ENCODE measurements at regions not wholly inside any gene's neighbourhood (a gene's known extent, or its start where the extent isn't known, plus 50 kb on each side); places are given as distances from the start of the nearest gene placed in this dataset.
"Not testable (repeated sequence)": the region's sequence is repeated elsewhere in the genome, so short reads cannot be mapped to it uniquely, and the experiment has no call there.

DNA sequence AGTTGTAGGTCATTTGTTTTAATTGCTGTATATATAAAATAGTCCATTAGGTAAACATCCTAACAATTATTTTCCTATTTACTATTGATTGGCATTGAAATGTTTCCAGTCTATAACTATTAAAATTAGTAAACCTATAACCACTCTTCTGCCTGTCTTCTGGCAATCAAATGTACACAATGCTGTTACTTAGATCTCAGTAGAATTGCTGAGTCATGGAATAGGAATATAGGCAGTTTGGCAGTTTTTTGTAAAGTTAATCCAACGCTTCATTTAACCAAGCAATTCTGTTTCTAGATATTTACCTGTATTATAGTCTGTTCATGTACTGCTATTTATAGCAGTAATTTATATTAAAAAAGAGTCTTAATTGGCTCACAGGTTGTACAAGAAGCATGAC lies 518.1 kb downstream of the DCDC2C start:
- DNase-seq (ENCODE audit: insufficient read length, low spot score) = no peak
- FAIRE-seq = no peak

DNA sequence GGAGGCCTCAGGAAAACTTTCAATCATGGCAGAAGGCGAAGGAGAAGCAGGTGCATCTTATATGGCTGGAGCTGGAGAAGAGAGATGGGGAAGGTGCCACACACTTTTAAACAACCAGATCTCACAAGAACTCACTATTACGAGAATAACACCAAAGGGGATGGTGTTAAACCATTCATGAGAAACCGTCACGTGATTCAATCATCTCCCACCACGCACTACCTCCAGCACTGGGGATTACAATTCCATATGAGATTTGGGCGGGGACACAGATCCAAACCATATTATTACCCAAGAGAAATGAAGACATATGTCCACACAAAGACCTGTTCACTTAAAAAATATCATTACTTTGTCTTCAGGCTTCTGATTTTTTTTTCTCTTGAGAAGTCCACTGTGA lies 518.5 kb downstream of the DCDC2C start:
- no peak for FAIRE-seq
- no peak for DNase-seq (ENCODE audit: insufficient read length, low spot score)

DNA sequence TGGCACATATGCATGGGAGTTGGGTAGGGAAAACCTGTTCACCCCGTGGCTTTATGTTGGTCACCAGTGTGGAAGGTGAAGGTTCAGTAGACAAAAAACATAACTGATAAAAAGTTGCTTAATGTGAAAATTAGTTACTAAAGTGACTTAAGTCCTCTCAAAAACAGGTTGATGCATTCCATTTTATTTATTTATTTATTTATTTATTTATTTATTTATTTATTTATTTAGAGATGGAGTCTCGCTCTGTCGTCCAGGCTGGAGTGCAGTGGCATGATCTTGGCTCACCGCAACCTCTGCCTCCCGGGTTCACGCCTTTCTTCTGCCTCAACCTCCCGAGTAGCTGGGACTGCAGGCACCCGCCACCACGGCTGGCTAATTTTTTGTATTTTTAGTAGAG lies 541.0 kb downstream of the DCDC2C start:
- DNase-seq (ENCODE audit: insufficient read length, low spot score); FAIRE-seq: not testable (repeated sequence)

DNA sequence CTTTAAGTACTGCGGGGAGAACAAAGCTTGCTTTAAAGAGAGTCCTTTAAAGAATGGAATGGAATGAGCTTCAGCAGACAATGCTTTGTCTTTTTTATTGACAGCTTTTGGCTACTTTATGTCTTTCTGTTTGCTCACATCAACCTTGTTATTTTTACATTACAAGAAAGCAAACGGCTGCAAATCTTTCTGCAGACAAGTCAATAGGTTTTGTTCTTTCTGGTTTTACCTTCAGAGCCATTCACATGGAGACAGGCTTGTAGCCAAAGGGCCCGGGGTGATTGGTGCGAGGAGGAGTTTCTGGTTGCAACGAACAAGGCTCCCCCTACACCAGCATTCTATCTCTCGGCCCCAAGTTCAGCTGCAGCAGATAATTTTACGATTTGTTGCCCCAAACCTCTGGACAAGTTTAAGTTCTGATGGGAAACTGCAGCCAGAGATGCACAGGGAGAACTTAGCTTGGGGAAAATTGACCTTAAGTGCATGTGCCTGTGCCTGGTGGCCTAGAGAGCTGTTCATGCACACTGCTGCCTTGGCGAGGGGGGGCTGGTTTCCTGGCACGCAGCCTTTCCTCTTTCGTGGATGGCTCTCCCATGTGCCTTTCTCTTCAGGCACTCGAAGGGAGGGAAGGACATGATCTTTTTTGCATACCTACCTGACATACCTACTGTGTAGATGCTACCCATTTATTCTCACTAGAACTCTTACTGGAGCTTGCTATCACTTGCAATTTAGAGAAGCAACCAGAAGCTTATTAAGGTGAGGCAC lies 543.2 kb downstream of the DCDC2C start:
- DNase-seq (ENCODE audit: insufficient read length, low spot score) (no peak), FAIRE-seq (no peak)

DNA sequence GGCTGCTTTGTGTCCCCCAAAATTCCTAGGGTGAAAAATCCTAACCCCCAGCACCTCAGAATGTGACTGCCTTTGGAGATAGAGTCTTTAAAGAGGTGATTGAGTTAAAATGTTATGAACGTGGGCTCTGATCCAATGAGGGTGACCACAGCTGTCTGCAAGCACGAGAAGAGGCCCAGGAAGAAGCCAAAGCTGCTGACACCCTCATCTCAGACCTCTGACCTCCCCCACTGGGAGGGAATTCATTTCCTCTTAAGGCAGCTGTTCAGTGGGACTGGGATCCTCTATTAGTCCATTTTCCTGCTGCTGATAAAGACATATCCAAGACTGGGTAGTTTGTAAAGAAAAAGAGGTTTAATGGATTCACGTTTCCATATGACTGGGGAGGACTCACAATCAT lies 544.4 kb downstream of the DCDC2C start:
- no peak for DNase-seq (ENCODE audit: insufficient read length, low spot score)
- FAIRE-seq = no peak

DNA sequence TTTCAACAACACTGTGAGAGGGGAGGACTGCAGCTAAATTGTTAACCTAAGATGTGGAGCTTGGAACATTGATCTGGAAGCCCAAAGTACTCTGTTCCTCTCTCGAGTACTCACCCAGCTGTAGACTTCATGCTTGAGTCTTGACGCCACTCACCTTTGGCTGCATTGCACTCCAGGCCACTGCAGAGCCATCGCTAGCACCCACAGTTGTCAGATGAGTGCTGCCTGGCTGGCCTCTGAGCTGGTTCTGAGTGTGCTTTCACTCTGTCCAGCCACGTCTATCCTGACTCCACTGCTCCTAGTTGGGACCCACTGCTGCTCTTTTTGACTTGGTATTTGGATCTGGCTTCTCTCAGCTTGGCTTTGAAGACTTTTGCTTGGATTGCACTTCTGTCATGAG lies 552.1 kb downstream of the DCDC2C start:
- DNase-seq (ENCODE audit: insufficient read length, low spot score) = no peak
- no peak for FAIRE-seq

DNA sequence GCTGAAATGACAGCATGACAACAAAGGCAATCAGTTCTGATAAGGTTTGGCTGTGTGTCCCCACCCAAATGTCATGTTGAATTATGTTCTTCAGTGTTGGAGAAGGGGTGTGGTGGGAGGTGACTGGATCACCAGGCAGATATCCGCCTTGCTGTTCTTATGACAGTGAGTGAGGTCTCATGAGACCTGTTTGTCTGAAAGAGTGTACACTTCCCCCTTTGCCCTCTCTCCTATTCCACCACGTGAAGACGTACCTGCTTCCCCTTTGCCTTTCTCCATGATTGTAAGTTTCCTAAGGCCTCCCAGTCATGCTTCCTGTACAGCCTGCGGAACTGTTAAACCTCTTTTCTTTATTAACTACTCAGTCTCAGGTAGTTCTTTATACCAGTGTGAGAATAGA lies 553.0 kb downstream of the DCDC2C start:
- no peak for DNase-seq (ENCODE audit: insufficient read length, low spot score)
- no peak for FAIRE-seq

DNA sequence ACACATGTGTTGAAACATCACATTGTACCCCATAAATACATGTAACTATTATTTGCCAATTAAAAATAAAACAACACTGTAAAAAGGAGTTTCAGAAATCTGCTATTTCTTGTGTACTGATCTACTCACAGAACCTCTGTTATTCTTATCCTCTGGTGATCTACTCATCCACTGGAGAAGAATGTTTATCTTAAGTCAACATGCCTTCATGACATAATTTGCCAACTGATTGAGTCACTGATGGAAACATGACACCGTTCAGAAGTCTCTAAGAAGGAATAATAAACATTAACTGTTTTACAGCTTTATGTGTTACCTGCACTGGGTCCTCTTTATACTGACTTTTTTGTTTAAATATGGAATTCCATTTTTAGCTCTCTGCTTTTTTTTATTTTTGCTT lies 555.2 kb downstream of the DCDC2C start:
- DNase-seq (ENCODE audit: insufficient read length, low spot score) (no peak), FAIRE-seq (no peak)

DNA sequence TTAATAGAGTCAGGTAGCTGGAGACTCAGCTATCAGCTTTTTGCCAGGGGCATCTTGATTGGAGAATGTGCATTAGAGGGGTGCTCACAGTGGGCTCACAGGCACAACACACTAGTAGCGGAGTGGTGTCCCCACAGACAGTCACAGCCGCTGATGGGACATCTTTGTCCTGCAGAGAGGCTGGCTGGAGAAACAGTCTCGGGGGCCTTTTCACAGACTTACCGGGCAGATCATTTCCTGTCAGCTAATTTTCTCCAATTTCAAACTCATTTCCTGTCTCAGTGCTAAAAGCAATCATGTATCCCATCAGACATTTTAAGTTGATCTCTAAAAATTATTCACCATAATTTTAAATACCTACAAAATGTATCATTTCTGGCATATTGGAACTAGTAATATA lies 562.6 kb downstream of the DCDC2C start:
- FAIRE-seq (no peak), DNase-seq (ENCODE audit: insufficient read length, low spot score) (no peak)

DNA sequence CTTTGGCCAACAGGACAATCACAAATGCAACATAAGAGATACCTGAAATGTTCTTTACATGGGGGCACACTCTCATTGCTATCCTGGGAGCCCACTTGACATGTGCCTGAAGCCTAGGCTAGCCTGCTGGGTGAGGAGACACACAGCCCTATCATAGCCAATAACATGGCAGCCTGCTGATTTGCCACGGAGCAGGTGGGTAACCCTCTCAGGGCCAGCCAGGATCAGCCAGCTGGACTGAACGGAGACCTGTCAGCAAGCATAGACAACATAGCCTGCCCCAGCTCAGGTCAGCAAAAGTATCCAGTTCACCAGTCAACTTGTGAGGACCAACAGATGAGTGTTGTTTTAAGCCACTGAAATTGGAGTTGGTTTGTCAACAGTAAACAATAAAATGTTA lies 566.5 kb downstream of the DCDC2C start:
- FAIRE-seq (peak; percentile 79), DNase-seq (ENCODE audit: insufficient read length, low spot score) (no peak)

DNA sequence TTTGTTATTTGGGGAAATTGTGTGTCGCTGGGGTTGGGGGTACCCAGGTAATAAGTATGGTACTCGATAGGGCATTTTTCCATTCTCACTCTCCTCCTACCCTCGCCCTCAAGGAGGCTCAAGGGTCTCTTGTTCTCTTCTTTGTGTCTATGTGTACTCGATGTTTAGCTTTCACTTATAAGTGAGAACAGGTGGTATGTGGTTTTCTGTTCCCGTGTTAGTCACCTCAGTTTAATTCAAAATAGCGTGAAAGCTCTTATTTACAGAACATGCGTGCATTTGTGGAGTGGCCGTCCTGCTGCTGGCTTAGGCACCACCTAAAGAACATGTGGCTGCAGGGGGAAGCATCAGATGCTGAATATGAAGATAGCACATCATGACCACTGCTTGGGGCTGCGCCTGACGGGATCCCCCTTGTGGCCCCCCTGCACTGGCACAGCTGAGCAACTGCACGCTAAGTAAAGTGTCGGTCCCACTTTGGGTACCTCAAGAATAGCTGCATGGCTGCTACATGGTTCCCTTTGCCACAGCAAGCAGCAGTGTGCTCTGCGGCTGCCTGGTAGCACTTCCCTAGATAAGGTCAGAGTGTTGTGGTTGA lies 569.0 kb downstream of the DCDC2C start:
- DNase-seq (ENCODE audit: insufficient read length, low spot score) (no peak), FAIRE-seq (no peak)

DNA sequence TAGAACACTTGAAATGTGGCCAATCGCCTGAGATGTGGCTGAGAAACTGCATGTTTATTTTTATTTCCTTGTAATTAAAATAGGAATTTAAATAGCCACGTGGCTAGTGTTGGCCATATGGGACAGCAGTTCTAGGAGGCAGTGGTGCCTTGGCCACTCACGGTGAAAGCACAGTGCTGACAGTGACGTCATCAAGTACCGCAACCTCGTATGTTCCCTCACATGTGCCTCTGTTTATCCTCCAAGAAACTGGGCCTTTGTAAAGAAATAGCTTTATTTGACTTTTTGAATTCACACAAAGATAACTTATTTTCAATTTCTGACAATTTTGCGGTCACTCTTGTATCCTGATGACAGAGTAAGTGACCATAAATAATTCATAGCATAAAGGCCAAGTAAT lies 575.0 kb downstream of the DCDC2C start:
- FAIRE-seq (no peak), DNase-seq (ENCODE audit: insufficient read length, low spot score) (no peak)

DNA sequence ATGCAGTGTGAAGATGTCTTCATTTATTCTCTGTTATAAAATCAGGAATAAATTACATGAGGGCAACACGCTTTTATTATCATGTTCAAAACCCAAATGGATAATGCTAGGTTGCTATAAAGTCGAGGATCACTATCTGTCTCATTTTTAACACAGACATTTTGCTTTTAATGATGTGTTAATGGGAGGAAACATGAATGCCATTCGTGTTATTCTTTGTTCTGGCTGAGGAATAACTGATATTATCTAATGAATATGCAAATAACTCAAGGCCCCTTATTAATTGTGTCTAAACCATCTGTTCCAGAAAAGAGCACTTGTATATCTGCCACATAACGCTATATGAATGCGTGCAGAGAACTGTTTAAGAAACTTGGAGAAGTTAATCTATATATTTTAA lies 576.1 kb downstream of the DCDC2C start:
- DNase-seq (ENCODE audit: insufficient read length, low spot score) (no peak), FAIRE-seq (no peak)

DNA sequence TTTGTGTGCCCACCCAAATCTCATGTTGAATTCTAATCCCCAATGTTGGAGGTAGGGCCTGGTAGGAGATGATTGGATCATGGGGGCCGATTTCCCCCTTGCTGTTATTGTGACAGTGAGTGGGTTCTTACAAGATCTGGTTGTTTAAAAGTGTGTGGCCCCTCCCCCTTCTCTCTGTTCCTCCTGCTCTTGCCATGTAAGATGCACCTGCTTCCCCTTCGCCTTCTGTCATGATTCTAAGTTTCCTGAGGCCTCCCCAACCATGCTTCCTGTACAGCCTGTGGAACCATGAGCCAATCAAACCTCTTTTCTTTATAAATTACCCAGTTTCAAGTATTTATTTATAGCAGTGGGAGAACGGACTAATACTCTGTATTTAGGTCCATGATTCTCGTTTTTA lies 588.1 kb downstream of the DCDC2C start:
- FAIRE-seq (no peak), DNase-seq (ENCODE audit: insufficient read length, low spot score) (no peak)

DNA sequence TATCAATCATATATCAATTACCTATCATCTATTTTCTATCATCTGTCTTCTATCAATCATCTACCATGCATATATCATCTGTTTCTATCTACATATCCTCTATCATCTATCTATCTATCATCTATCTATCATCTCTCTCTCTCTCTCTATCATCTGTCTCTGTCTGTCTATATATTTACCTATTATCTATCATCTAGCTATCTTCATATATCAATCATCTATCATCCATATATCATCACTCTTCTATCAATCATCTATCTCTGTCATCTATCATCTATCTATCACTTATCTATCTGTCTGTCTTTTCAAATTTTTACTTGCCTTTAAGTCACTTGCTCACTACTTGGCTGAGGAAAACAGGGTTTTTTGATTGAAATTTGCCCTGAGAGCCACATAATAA lies 592.3 kb downstream of the DCDC2C start:
- DNase-seq (ENCODE audit: insufficient read length, low spot score) (no peak), FAIRE-seq (no peak)

DNA sequence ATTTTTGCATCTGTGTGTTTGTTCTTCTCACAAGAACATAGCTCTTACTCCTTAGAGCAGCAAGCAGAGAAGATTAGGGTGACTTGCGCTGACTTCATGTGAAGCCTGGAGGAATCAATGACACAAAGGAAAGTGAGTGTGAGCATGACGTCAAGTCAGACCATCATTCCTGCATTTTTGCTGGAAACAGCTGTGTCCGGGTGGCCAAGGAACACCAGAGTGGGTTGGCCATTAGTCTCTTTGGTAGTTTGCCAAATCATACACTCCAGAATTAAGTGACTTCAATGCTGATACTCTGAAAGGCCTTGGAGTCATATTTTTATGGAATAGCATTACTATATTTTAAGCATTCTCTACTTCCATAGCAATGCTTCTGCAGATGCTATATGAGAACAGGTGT lies 597.2 kb downstream of the DCDC2C start:
- no peak for DNase-seq (ENCODE audit: insufficient read length, low spot score)
- FAIRE-seq = no peak

DNA sequence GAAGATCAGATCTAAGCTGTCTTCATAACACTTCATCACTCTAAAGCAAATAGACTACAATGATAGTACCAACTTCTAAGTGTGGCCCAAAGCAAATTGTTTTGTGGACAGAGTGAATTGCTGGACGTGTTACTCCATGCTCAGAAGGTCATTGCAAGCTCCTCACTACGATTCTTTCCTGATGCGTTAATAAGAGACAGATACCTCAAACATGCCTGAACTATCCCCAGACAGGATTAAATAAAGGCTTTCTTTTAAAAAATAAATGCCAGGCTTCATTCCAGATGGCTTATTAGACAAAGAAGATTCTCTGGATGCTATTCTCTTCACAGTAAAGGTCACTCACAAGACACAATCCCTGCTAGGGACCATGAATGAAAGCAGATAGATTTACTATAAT lies 621.2 kb downstream of the DCDC2C start:
- FAIRE-seq (no peak), DNase-seq (ENCODE audit: insufficient read length, low spot score) (no peak)

DNA sequence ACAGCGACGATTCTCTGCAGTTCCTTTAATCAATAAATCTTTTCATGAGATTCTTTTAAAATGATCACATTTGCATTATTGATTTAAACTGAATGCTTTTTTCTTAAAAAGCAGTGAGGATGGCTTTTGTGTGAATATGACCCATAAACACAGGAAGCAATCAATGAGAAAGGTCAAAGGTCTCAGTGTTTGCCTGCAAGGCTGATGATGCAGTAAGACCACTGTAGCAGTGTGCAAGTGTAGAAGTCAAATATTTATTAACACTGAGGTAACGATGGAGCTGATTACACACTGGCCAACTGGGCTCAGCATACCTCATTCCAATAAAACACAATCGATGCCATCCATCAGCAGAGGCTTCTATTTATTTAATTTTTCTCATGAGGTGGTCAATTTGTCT lies 633.5 kb downstream of the DCDC2C start:
- no peak for FAIRE-seq
- DNase-seq (ENCODE audit: insufficient read length, low spot score) = no peak

DNA sequence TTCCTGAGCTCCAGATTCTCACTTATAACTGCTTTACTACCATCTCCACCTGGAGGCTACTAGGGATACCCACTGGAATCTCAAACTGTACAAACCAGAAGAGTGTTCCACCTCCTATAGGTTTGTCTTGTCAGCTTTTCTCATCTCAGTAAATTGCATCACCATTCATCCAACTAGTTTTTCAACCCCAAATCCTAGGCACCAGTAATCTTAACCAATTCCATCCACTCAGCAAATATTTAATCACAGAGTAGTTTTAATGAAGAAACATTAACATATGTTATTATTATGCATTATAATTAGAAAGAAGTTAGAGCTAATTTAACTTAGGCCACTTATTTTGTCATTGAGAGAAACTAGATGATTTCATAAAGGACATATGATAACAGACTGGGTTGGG lies 635.0 kb downstream of the DCDC2C start:
- DNase-seq (ENCODE audit: insufficient read length, low spot score) (no peak), FAIRE-seq (no peak)

DNA sequence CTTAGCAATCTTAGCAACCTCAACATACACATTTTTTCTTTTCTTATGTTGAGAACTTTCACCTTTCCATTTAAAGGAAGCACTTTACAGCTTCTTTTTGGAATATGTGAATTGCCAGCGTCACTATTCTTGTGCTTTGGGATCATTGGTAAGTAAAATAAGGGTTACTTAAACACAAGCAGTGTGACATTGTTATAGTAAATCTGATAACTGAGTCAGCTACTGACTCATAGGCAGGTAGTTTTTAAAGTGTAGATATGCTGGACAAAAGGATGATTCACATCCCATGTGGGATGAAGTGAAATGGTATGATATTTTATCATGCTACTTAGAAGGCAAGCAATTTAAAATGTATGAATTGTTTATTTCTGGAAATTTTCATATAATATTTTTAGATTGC lies 637.2 kb downstream of the DCDC2C start:
- FAIRE-seq = no peak

DNA sequence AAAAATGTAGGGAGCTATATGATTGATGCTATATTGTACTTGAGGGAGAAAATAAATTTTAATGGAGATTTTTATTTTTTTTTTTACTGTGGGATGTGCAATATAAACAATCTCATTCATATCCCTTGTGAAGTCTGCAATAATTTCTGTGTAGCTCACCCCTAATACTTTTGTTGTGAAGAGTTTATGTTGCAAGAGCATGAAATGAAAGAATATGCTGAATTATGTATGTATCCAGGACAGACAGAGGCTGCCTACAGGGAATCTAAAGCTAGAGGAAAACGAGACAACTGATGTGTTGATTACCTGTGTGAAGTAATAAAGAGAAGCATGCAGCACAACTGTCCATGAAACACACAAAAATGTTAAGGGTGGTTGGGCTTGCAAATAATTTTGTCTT lies 643.3 kb downstream of the DCDC2C start:
- DNase-seq (ENCODE audit: insufficient read length, low spot score) = no peak
- no peak for FAIRE-seq

More for the DNA sequence above, 637.2 kb downstream of the DCDC2C start:
- no peak for DNase-seq (ENCODE audit: insufficient read length, low spot score)

DNA sequence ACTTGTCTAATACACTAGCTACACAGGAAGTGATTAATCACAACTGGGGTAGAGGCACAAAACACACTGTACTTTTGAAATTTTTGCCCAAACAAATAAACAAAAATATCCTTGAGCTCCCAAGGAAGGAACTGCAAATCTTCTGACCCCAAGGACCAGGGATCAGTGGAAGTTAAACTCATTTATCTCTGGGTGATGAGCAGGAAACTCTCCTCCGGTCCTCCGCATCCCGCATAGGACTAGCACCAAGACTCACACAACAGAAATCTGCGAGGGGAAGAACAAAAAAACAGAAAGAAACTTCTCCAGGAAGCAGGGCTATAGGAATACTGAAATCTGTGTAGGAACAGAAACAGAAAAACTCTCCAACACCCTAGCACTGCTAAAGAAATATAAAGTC lies 650.3 kb downstream of the DCDC2C start:
- DNase-seq (ENCODE audit: insufficient read length, low spot score) = no peak
- FAIRE-seq = no peak

DNA sequence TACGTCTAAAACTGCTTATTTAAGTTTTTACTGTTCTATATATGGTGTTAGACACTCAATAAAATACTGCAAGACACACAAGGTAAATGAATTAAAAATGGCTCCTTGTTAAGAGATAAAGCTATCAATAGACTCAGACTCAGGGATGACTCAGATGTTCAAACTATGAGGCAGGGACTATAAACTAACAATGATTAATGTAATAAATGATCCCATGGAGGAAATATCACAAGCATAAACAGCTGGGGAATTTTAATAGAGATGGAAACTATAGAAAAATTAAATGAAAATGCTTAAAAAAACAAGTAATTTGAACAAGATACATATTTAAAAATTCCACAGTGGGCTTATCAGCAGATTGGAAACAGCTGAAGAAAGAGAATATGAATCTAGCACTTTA lies 650.8 kb downstream of the DCDC2C start:
- no peak for FAIRE-seq
- no peak for DNase-seq (ENCODE audit: insufficient read length, low spot score)
